Trophoblast cell (in vitro differentiated cells and primary cell): ENCODE measurements at regions not wholly inside any gene's neighbourhood (a gene's known extent, or its start where the extent isn't known, plus 50 kb on each side); places are given as distances from the start of the nearest gene placed in this dataset.
"Not testable (repeated sequence)": the region's sequence is repeated elsewhere in the genome, so short reads cannot be mapped to it uniquely, and the experiment has no call there.

Experiments used
- DNase-seq, 2 donors: peaks; one replicate each; pipeline ENCODE4 v3.0.0-alpha.2; 2016
- H2AFZ ChIP-seq: 2 replicates; pipeline ENCODE4 v1.6.1; 2013; ENCODE audit warnings: low read length, moderate library complexity, mild to moderate bottlenecking; ENCODE audit not compliant: insufficient read depth, poor library complexity
- H2AK5ac ChIP-seq: 2 replicates; pipeline ENCODE4 v1.6.1; 2013; ENCODE audit warnings: mild to moderate bottlenecking, low read length
- H2BK120ac ChIP-seq: 2 replicates; pipeline ENCODE4 v1.6.1; 2013; ENCODE audit warnings: low read length, mild to moderate bottlenecking, moderate library complexity; ENCODE audit not compliant: insufficient read depth, poor library complexity
- H2BK12ac ChIP-seq: 2 replicates; pipeline ENCODE4 v1.6.1; 2013; ENCODE audit warnings: mild to moderate bottlenecking, low read length, moderate library complexity
- H2BK5ac ChIP-seq: 2 replicates; pipeline ENCODE4 v1.6.1; 2013; ENCODE audit warnings: low read length, low read depth, moderate library complexity, mild to moderate bottlenecking; ENCODE audit not compliant: poor library complexity
- H3K14ac ChIP-seq: 2 replicates; pipeline ENCODE4 v1.6.1; 2013; ENCODE audit warnings: mild to moderate bottlenecking, low read length
- H3K18ac ChIP-seq: 2 replicates; pipeline ENCODE4 v1.6.1; 2013; ENCODE audit warnings: mild to moderate bottlenecking, low read length
- H3K23ac ChIP-seq: 2 replicates; pipeline ENCODE4 v1.6.1; 2013; ENCODE audit warnings: low read length
- H3K27ac ChIP-seq: 2 replicates; pipeline ENCODE4 v1.5.1; 2013; ENCODE audit warnings: low read depth, mild to moderate bottlenecking, inconsistent platforms, low read length, moderate library complexity
- H3K27me3 ChIP-seq: 2 replicates; pipeline ENCODE4 v1.6.1; 2013; ENCODE audit warnings: inconsistent platforms, mild to moderate bottlenecking, low read length, moderate library complexity; ENCODE audit not compliant: insufficient read depth
- H3K36me3 ChIP-seq, 2 experiments: 1 replicate in 1 of 2; 2 replicates in 1 of 2; pipeline ENCODE4 v1.6.1; 2013; ENCODE audit warnings: low read length in 2 of 2, mild to moderate bottlenecking in 2 of 2, moderate library complexity in 1 of 2; ENCODE audit not compliant: insufficient read depth in 2 of 2, control insufficient read depth in 1 of 2
- H3K4ac ChIP-seq: 2 replicates; pipeline ENCODE4 v1.6.1; 2013; ENCODE audit warnings: low read depth, mild to moderate bottlenecking, low read length, moderate library complexity
- H3K4me1 ChIP-seq, 2 experiments: 1 replicate in 1 of 2; 2 replicates in 1 of 2; pipeline ENCODE4 v1.6.1; 2013; ENCODE audit warnings: low read length in 2 of 2, mild to moderate bottlenecking in 2 of 2, moderate library complexity in 1 of 2; ENCODE audit not compliant: insufficient read depth in 2 of 2, control insufficient read depth in 1 of 2
- H3K4me2 ChIP-seq: 2 replicates; pipeline ENCODE4 v1.6.1; 2013; ENCODE audit warnings: inconsistent platforms, mild to moderate bottlenecking, low read length, moderate library complexity
- H3K4me3 ChIP-seq: 2 replicates; pipeline ENCODE4 v1.5.1; 2013; ENCODE audit warnings: mild to moderate bottlenecking, low read depth, low read length, inconsistent platforms
- H3K79me1 ChIP-seq: one replicate; pipeline ENCODE4 v1.6.1; 2013; ENCODE audit warnings: low read length
- H3K79me2 ChIP-seq: 2 replicates; pipeline ENCODE4 v1.6.1; 2013; ENCODE audit warnings: low read length, mild to moderate bottlenecking; ENCODE audit not compliant: control insufficient read depth, insufficient read depth, poor library complexity
- H3K9ac ChIP-seq: 2 replicates; pipeline ENCODE4 v1.6.1; 2013; ENCODE audit warnings: mild to moderate bottlenecking, low read length
- H3K9me3 ChIP-seq: 2 replicates; pipeline ENCODE4 v1.6.1; 2013; ENCODE audit warnings: low read depth, mild to moderate bottlenecking, control low read depth, inconsistent platforms, low read length; ENCODE audit not compliant: insufficient read depth
- H4K12ac ChIP-seq: 2 replicates; pipeline ENCODE4 v1.6.1; 2013; ENCODE audit warnings: low read depth, mild to moderate bottlenecking, low read length, moderate library complexity
- H4K8ac ChIP-seq: 2 replicates; pipeline ENCODE4 v1.6.1; 2013; ENCODE audit warnings: low read depth, mild to moderate bottlenecking, low read length, moderate library complexity
- H4K91ac ChIP-seq: one replicate; pipeline ENCODE4 v1.6.1; 2013; ENCODE audit warnings: low read depth, mild to moderate bottlenecking, low read length, moderate library complexity
- WGBS: extraction: QIAGEN DNeasy Blood & Tissue Kit; methylation state at CpG from one replicate; pipeline ENCODE4 v1.1.7; 2013; ENCODE audit warnings: missing lambda C conversion rate; ENCODE audit not compliant: insufficient read length, insufficient coverage; ENCODE audit errors: extremely low coverage; 5-methylcytosine and 5-hydroxymethylcytosine counted together

DNA sequence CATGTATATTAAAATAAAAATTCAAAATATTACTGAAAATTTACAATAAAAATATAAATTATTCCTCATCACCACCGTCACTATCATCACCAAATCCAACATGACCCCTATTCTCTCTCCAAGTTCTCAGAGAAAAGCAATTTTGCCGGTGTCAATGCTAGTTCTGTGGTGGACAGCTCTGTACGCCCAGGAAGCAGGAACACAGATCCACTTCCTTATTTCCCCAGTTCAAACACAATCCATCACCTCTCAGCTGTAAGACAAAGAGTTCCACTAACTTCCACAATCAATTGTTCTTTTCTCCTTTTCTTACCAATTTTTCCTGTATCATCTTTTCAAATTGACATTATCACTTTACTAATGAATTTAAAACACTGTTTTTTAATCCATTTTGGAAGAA lies 177.0 kb upstream of the LRRC61 start:
- H3K4me1 ChIP-seq, H3K9ac ChIP-seq, H3K4me3 ChIP-seq, H3K79me2 ChIP-seq, H2AFZ ChIP-seq, H3K79me1 ChIP-seq, H4K8ac ChIP-seq, H3K9me3 ChIP-seq, H2AK5ac ChIP-seq, H2BK120ac ChIP-seq, H3K27me3 ChIP-seq, H4K91ac ChIP-seq, H3K27ac ChIP-seq, H3K23ac ChIP-seq, H3K36me3 ChIP-seq, H2BK12ac ChIP-seq, DNase-seq, H3K14ac ChIP-seq, H4K12ac ChIP-seq, H2BK5ac ChIP-seq, H3K4me2 ChIP-seq, H3K4ac ChIP-seq, H3K18ac ChIP-seq: not testable (repeated sequence)
- WGBS: no CpG with 5 or more reads among the region's 3 CpGs

GRCh38 chr7:150147524-150147923 lies 175.6 kb upstream of the LRRC61 start:
- not testable (repeated sequence) for H3K23ac ChIP-seq, H3K18ac ChIP-seq, H3K79me2 ChIP-seq, H4K91ac ChIP-seq, H3K14ac ChIP-seq, H2BK120ac ChIP-seq, H3K4ac ChIP-seq, H3K27ac ChIP-seq, H4K8ac ChIP-seq, H3K4me1 ChIP-seq, H4K12ac ChIP-seq, H3K4me2 ChIP-seq, H2BK5ac ChIP-seq, H3K27me3 ChIP-seq, H3K36me3 ChIP-seq, H3K9me3 ChIP-seq, H3K4me3 ChIP-seq, H2AFZ ChIP-seq, H2BK12ac ChIP-seq, H2AK5ac ChIP-seq, DNase-seq, H3K79me1 ChIP-seq, H3K9ac ChIP-seq
- WGBS: 100% methylated on average over 1 of the region's 3 CpGs

GRCh38 chr7:150156015-150156414 lies 167.1 kb upstream of the LRRC61 start:
- H2AFZ ChIP-seq: not testable (repeated sequence)

DNA sequence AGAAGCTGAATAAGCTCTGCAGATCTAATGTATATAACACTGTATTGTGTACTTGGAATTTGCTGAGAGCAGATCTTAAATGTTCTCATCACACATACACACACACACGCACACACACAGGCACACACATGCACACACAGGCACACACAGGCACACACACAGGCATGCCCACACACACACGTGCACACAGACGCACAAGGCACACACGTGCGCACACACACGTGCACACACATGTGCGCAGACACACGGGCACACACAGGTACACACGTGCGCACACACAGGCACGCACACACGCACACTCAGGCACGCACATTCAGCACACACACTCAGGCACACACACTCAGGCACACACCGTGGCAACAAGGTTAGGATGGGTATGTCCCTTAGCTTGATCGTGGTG lies 164.5 kb upstream of the LRRC61 start:
- WGBS: no CpG with 5 or more reads among the region's 15 CpGs
- peak overlapping the region; percentile 72 for H3K4me3 ChIP-seq
- H3K4ac ChIP-seq, H3K27me3 ChIP-seq, H3K14ac ChIP-seq, H2BK120ac ChIP-seq, DNase-seq, H4K91ac ChIP-seq, H3K9me3 ChIP-seq, H2AFZ ChIP-seq, H4K8ac ChIP-seq, H3K9ac ChIP-seq, H2AK5ac ChIP-seq, H2BK5ac ChIP-seq, H3K4me1 ChIP-seq, H3K36me3 ChIP-seq, H3K79me1 ChIP-seq, H4K12ac ChIP-seq, H3K18ac ChIP-seq, H3K27ac ChIP-seq, H3K79me2 ChIP-seq, H2BK12ac ChIP-seq: not testable (repeated sequence)
- peak overlapping the region; percentile 100 for H3K23ac ChIP-seq
- peak overlapping the region; percentile 30 for H3K4me2 ChIP-seq

More at GRCh38 chr7:150156015-150156414, 167.1 kb upstream of the LRRC61 start:
- not testable (repeated sequence) for H3K9me3 ChIP-seq, H3K27me3 ChIP-seq, H3K27ac ChIP-seq, H3K18ac ChIP-seq, H3K9ac ChIP-seq, H3K4me2 ChIP-seq, H3K36me3 ChIP-seq, H3K4me1 ChIP-seq, H3K4me3 ChIP-seq, H2BK12ac ChIP-seq, H3K79me2 ChIP-seq, H3K14ac ChIP-seq, H2AK5ac ChIP-seq, H4K91ac ChIP-seq, H3K23ac ChIP-seq, H4K8ac ChIP-seq, H3K79me1 ChIP-seq, H2BK5ac ChIP-seq, H4K12ac ChIP-seq, H2BK120ac ChIP-seq, H3K4ac ChIP-seq
- WGBS: no CpG with 5 or more reads among the region's 4 CpGs
- DNase-seq: peak; percentile 25 to 41
